ENCODE measurements at regions not wholly inside any gene's neighbourhood (a gene's known extent, or its start where the extent isn't known, plus 50 kb on each side); places are given as distances from the start of the nearest gene placed in this dataset.

- ChIA-PET POLR2A (no interaction called here), CTCF (no interaction called here)
- no peaks in the 10 kb centered on the region for H3K27me3 ChIP-seq (replicated peaks in 2 of 5; ENCODE audit: control insufficient read depth in 4 of 5, insufficient read depth in 5 of 5, low read length in 4 of 5)
- H3K4me1 ChIP-seq (ENCODE audit: control extremely low read depth in 1 of 4, control insufficient read depth in 4 of 4, insufficient read depth in 4 of 4, low read length in 3 of 4): no peaks in the 10 kb centered on the region
- no peak for DNase-seq
- H3K9me3 ChIP-seq (ENCODE audit: control extremely low read depth in 1 of 5, control insufficient read depth in 4 of 5, insufficient read depth in 2 of 5, low read depth in 1 of 5, low read length in 4 of 5): peaks cover 3 to 42% (median 6%) of the 10 kb centered on the region in 5 experiments
- no peaks in the 10 kb centered on the region for H3K36me3 ChIP-seq (ENCODE audit: control insufficient read depth in 4 of 4, insufficient read depth in 4 of 4, low read length in 3 of 4)
- H3K4me3 ChIP-seq (ENCODE audit: control insufficient read depth in 1 of 7, extremely low read depth in 1 of 7, insufficient read depth in 4 of 7, low read depth in 2 of 7, low read length in 6 of 7): no peak overlapping the region
- no peak overlapping the region for H3K27ac ChIP-seq (ENCODE audit: insufficient read depth in 1 of 2, low read depth in 1 of 2, low read length in 2 of 2, poor library complexity in 1 of 2, severe bottlenecking in 2 of 2)
These were observed 1104.9 kb upstream of the CELF4 start for GRCh38 chr18:38670486-38670885.

DNA sequence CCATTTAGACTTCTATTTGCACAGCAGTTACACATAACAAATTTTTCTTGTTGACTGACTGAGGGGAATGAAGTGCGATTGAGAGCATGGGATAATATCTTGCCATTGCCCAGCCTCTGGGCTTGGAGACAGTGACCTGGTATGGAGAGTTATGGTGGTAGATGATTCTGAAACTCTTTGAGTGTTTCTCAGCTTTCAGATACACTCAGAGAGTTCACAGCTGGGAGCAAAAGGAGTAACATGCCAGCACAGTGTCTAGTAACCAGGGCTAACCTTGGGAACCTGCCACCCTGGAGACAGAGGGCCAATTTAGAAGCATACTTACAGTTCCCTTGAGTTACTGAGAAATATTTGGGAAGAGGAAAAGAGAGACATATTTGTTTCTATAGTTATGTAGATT lies 1099.3 kb upstream of the CELF4 start:
- H3K4me3 ChIP-seq (ENCODE audit: control insufficient read depth in 1 of 7, extremely low read depth in 1 of 7, insufficient read depth in 4 of 7, low read depth in 2 of 7, low read length in 6 of 7): no peak overlapping the region
- no peak overlapping the region for H3K27ac ChIP-seq (ENCODE audit: insufficient read depth in 1 of 2, low read depth in 1 of 2, low read length in 2 of 2, poor library complexity in 1 of 2, severe bottlenecking in 2 of 2)
- no peaks in the 10 kb centered on the region for H3K27me3 ChIP-seq (replicated peaks in 2 of 5; ENCODE audit: control insufficient read depth in 4 of 5, insufficient read depth in 5 of 5, low read length in 4 of 5)
- peaks cover 0 to 4% (median 0%) of the 10 kb centered on the region in 5 experiments for H3K9me3 ChIP-seq (ENCODE audit: control extremely low read depth in 1 of 5, control insufficient read depth in 4 of 5, insufficient read depth in 2 of 5, low read depth in 1 of 5, low read length in 4 of 5)
- ChIA-PET POLR2A (no interaction called here), CTCF (interaction anchor here (1.6 kb wide), 1 partner anchor 9 kb away, joined by 3 read pairs; no protein-coding TSS in a partner anchor)
- H3K36me3 ChIP-seq (ENCODE audit: control insufficient read depth in 4 of 4, insufficient read depth in 4 of 4, low read length in 3 of 4): no peaks in the 10 kb centered on the region
- DNase-seq: no peak
- H3K4me1 ChIP-seq (ENCODE audit: control extremely low read depth in 1 of 4, control insufficient read depth in 4 of 4, insufficient read depth in 4 of 4, low read length in 3 of 4): peaks cover 0 to 9% (median under 1%) of the 10 kb centered on the region in 4 experiments
- 100% methylated on average over 1 of the region's 1 CpG for WGBS (ENCODE audit: insufficient coverage)

DNA sequence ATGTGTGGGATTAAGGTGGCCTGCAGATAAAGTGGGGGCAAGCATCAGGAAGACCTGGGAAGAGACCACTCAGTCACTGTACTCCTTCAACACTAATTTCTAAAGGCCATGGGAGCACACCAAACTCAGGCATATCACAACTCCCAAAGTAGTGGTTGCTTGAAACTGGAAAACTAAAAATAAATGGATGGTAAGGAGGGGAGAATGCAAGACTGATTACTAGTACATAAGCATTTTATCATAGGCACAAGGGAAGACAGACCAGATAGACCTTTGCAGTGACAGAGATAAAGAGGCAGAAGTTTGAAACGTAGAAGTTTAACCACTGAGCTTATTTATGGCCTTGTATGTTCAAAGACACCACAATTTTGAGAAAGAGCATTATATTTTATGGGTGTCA lies 1098.1 kb upstream of the CELF4 start:
- ChIA-PET POLR2A (interaction anchor here (0.8 kb wide), 1 partner anchor 24 kb away, joined by 3 read pairs; no protein-coding TSS in a partner anchor), CTCF (no interaction called here)
- no peak overlapping the region for H3K4me3 ChIP-seq (ENCODE audit: control insufficient read depth in 1 of 7, extremely low read depth in 1 of 7, insufficient read depth in 4 of 7, low read depth in 2 of 7, low read length in 6 of 7)
- H3K9me3 ChIP-seq (ENCODE audit: control extremely low read depth in 1 of 5, control insufficient read depth in 4 of 5, insufficient read depth in 2 of 5, low read depth in 1 of 5, low read length in 4 of 5): peaks cover 0 to 4% (median 0%) of the 10 kb centered on the region in 5 experiments
- peaks cover 0 to 9% (median under 1%) of the 10 kb centered on the region in 4 experiments for H3K4me1 ChIP-seq (ENCODE audit: control extremely low read depth in 1 of 4, control insufficient read depth in 4 of 4, insufficient read depth in 4 of 4, low read length in 3 of 4)
- DNase-seq: no peak
- H3K36me3 ChIP-seq (ENCODE audit: control insufficient read depth in 4 of 4, insufficient read depth in 4 of 4, low read length in 3 of 4): no peaks in the 10 kb centered on the region
- H3K27me3 ChIP-seq (replicated peaks in 2 of 5; ENCODE audit: control insufficient read depth in 4 of 5, insufficient read depth in 5 of 5, low read length in 4 of 5): no peaks in the 10 kb centered on the region
- no peak overlapping the region for H3K27ac ChIP-seq (ENCODE audit: insufficient read depth in 1 of 2, low read depth in 1 of 2, low read length in 2 of 2, poor library complexity in 1 of 2, severe bottlenecking in 2 of 2)
- no CpG with 5 or more reads among the region's 1 CpG for WGBS (ENCODE audit: insufficient coverage)

DNA sequence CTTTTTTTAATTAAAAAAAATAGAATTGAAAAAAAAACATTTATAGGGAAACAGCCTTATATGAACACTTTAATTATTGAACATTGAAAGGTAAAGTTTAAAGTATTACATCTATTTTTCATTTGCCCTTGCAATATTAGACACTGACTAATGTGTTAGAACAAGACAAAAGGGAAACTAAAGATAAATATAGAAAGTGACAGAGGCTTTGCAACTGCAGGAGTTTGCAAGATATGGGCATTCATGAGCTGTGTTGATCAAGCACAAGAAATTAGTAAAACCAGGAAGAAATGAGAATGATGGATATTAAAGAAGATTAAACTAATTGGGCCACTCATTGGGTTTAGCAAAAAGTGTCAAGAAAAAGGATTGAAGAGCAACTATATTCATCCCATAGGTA lies 1097.7 kb upstream of the CELF4 start:
- Histone ChIP-seq H3K27ac (ENCODE audit: insufficient read depth in 1 of 2, low read depth in 1 of 2, low read length in 2 of 2, poor library complexity in 1 of 2, severe bottlenecking in 2 of 2) (no peak overlapping the region), H3K4me3 (ENCODE audit: control insufficient read depth in 1 of 7, extremely low read depth in 1 of 7, insufficient read depth in 4 of 7, low read depth in 2 of 7, low read length in 6 of 7) (no peak overlapping the region), H3K9me3 (ENCODE audit: control extremely low read depth in 1 of 5, control insufficient read depth in 4 of 5, insufficient read depth in 2 of 5, low read depth in 1 of 5, low read length in 4 of 5) (peaks cover 0 to 2% (median 0%) of the 10 kb centered on the region in 5 experiments), H3K27me3 (replicated peaks in 2 of 5; ENCODE audit: control insufficient read depth in 4 of 5, insufficient read depth in 5 of 5, low read length in 4 of 5) (no peaks in the 10 kb centered on the region), H3K4me1 (ENCODE audit: control extremely low read depth in 1 of 4, control insufficient read depth in 4 of 4, insufficient read depth in 4 of 4, low read length in 3 of 4) (peaks cover 0 to 9% (median under 1%) of the 10 kb centered on the region in 4 experiments), H3K36me3 (ENCODE audit: control insufficient read depth in 4 of 4, insufficient read depth in 4 of 4, low read length in 3 of 4) (no peaks in the 10 kb centered on the region)
- CTCF ChIA-PET: no interaction called here
- peak in 1 of 3 donors; percentile 17 for DNase-seq
- POLR2A ChIA-PET: no interaction called here

GRCh38 chr18:38654946-38655345 lies 1089.3 kb upstream of the CELF4 start:
- peaks cover 0 to 3% (median 0%) of the 10 kb centered on the region in 5 experiments for H3K9me3 ChIP-seq (ENCODE audit: control extremely low read depth in 1 of 5, control insufficient read depth in 4 of 5, insufficient read depth in 2 of 5, low read depth in 1 of 5, low read length in 4 of 5)
- H3K4me3 ChIP-seq (ENCODE audit: control insufficient read depth in 1 of 7, extremely low read depth in 1 of 7, insufficient read depth in 4 of 7, low read depth in 2 of 7, low read length in 6 of 7): no peak overlapping the region
- no peak for DNase-seq
- H3K4me1 ChIP-seq (ENCODE audit: control extremely low read depth in 1 of 4, control insufficient read depth in 4 of 4, insufficient read depth in 4 of 4, low read length in 3 of 4): no peaks in the 10 kb centered on the region
- ChIA-PET CTCF (interaction anchor here (1.1 kb wide), 1 partner anchor 9 kb away, joined by 4 read pairs; no protein-coding TSS in a partner anchor), POLR2A (no interaction called here)
- no peak overlapping the region for H3K27ac ChIP-seq (ENCODE audit: insufficient read depth in 1 of 2, low read depth in 1 of 2, low read length in 2 of 2, poor library complexity in 1 of 2, severe bottlenecking in 2 of 2)
- no peaks in the 10 kb centered on the region for H3K36me3 ChIP-seq (ENCODE audit: control insufficient read depth in 4 of 4, insufficient read depth in 4 of 4, low read length in 3 of 4)
- H3K27me3 ChIP-seq (replicated peaks in 2 of 5; ENCODE audit: control insufficient read depth in 4 of 5, insufficient read depth in 5 of 5, low read length in 4 of 5): no peaks in the 10 kb centered on the region
- 95% methylated on average over 8 of the region's 8 CpGs for WGBS (ENCODE audit: insufficient coverage)

- peaks cover 0 to 19% (median 1%) of the 10 kb centered on the region in 4 experiments for H3K4me1 ChIP-seq (ENCODE audit: control extremely low read depth in 1 of 4, control insufficient read depth in 4 of 4, insufficient read depth in 4 of 4, low read length in 3 of 4)
- CTCF ChIA-PET: no interaction called here
- H3K36me3 ChIP-seq (ENCODE audit: control insufficient read depth in 4 of 4, insufficient read depth in 4 of 4, low read length in 3 of 4): no peaks in the 10 kb centered on the region
- H3K27ac ChIP-seq (ENCODE audit: insufficient read depth in 1 of 2, low read depth in 1 of 2, low read length in 2 of 2, poor library complexity in 1 of 2, severe bottlenecking in 2 of 2): no peak overlapping the region
- H3K4me3 ChIP-seq (ENCODE audit: control insufficient read depth in 1 of 7, extremely low read depth in 1 of 7, insufficient read depth in 4 of 7, low read depth in 2 of 7, low read length in 6 of 7): no peak overlapping the region
- H3K9me3 ChIP-seq (ENCODE audit: control extremely low read depth in 1 of 5, control insufficient read depth in 4 of 5, insufficient read depth in 2 of 5, low read depth in 1 of 5, low read length in 4 of 5): peaks cover 0 to 3% (median 0%) of the 10 kb centered on the region in 5 experiments
- POLR2A ChIA-PET: no interaction called here
- DNase-seq: no peak
- no CpG with 5 or more reads among the region's 4 CpGs for WGBS (ENCODE audit: insufficient coverage)
- no peaks in the 10 kb centered on the region for H3K27me3 ChIP-seq (replicated peaks in 2 of 5; ENCODE audit: control insufficient read depth in 4 of 5, insufficient read depth in 5 of 5, low read length in 4 of 5)
These were observed 1086.1 kb upstream of the CELF4 start for GRCh38 chr18:38651736-38652135.

DNA sequence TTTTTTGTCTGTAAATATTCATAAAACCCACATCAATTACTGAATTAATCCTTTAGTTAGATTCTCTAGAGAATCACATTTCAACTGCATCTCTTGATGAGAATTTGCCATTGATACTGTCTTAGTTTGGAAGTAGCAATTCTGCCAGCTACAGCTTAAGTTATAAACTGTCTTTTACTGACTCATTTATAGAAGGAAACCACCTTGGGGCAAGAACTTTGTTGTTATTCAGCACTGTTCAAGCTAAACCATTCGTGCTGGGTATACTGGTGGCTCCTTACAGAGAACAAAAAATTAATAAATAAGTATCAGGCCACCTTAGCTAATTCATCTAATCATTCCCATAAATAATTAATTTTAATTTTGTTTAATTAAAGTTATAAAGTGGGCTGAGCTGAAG lies 1082.6 kb upstream of the CELF4 start:
- H3K4me3 ChIP-seq (ENCODE audit: control insufficient read depth in 1 of 7, extremely low read depth in 1 of 7, insufficient read depth in 4 of 7, low read depth in 2 of 7, low read length in 6 of 7): no peak overlapping the region
- no peaks in the 10 kb centered on the region for H3K27me3 ChIP-seq (replicated peaks in 2 of 5; ENCODE audit: control insufficient read depth in 4 of 5, insufficient read depth in 5 of 5, low read length in 4 of 5)
- H3K27ac ChIP-seq (ENCODE audit: insufficient read depth in 1 of 2, low read depth in 1 of 2, low read length in 2 of 2, poor library complexity in 1 of 2, severe bottlenecking in 2 of 2): peak overlapping the region; percentile 19 to 45
- no CpG with 5 or more reads among the region's 1 CpG for WGBS (ENCODE audit: insufficient coverage)
- POLR2A ChIA-PET: no interaction called here
- H3K9me3 ChIP-seq (ENCODE audit: control extremely low read depth in 1 of 5, control insufficient read depth in 4 of 5, insufficient read depth in 2 of 5, low read depth in 1 of 5, low read length in 4 of 5): no peaks in the 10 kb centered on the region
- peaks cover 0 to 33% (median 5%) of the 10 kb centered on the region in 4 experiments for H3K4me1 ChIP-seq (ENCODE audit: control extremely low read depth in 1 of 4, control insufficient read depth in 4 of 4, insufficient read depth in 4 of 4, low read length in 3 of 4)
- CTCF ChIA-PET: interaction anchor here (0.9 to 2.4 kb wide), 3 partner anchors 9 to 226 kb away, joined by 3 to 10 read pairs (median 3); no protein-coding TSS in a partner anchor
- H3K36me3 ChIP-seq (ENCODE audit: control insufficient read depth in 4 of 4, insufficient read depth in 4 of 4, low read length in 3 of 4): no peaks in the 10 kb centered on the region
- peak in 2 of 3 donors; percentile 44 to 59 for DNase-seq
